Chondrocyte (in vitro differentiated cells): ENCODE measurements at regions not wholly inside any gene's neighbourhood (a gene's known extent, or its start where the extent isn't known, plus 50 kb on each side); places are given as distances from the start of the nearest gene placed in this dataset.

ENCODE experiments used
- DNase-seq: peaks from one replicate; pipeline ENCODE4 v3.0.0; 2021; ENCODE audit warnings: mixed read lengths, low spot score
- H3K27ac Mint-ChIP-seq: one replicate; pipeline ENCODE4 v1.8.0; 2021; ENCODE audit warnings: mild to moderate bottlenecking, moderate library complexity, mixed read lengths; ENCODE audit not compliant: unreplicated experiment
- H3K27me3 Mint-ChIP-seq: 2 replicates; pipeline ENCODE4 v1.8.0; 2021; ENCODE audit warnings: low read depth, mixed read lengths
- H3K36me3 Mint-ChIP-seq: 2 replicates; pipeline ENCODE4 v1.8.0; 2021; ENCODE audit warnings: low read depth, mixed read lengths
- H3K4me1 Mint-ChIP-seq: 2 replicates; pipeline ENCODE4 v1.8.0; 2021; ENCODE audit warnings: low read depth, mild to moderate bottlenecking, mixed read lengths
- H3K4me3 Mint-ChIP-seq: one replicate; pipeline ENCODE4 v1.8.0; 2021; ENCODE audit warnings: mild to moderate bottlenecking, moderate library complexity, mixed read lengths; ENCODE audit not compliant: unreplicated experiment
- H3K9me3 Mint-ChIP-seq: 2 replicates; pipeline ENCODE4 v1.8.0; 2021; ENCODE audit warnings: low read depth, mixed read lengths
- CTCF ChIP-seq: fragments of 200-600 bp; sonication (generic); IDR thresholded peaks from 2 replicates; pipeline ENCODE4 v1.5.0; 2021; ENCODE audit warnings: antibody characterized with exemption, mild to moderate bottlenecking, moderate library complexity

- Mint-ChIP-seq H3K27ac (no peak overlapping the region), H3K4me3 (no peak overlapping the region), H3K9me3 (peaks cover 3% of the 10 kb centered on the region), H3K36me3 (no peaks in the 10 kb centered on the region), H3K27me3 (peaks cover 3% of the 10 kb centered on the region), H3K4me1 (no peaks in the 10 kb centered on the region)
- DNase-seq = no peak
- TF ChIP-seq CTCF = no peak
Measured at GRCh38 chr3:176183181-176183580, 1014.1 kb downstream of the TBL1XR1 start.

- no peaks in the 10 kb centered on the region for H3K36me3 Mint-ChIP-seq
- H3K4me3 Mint-ChIP-seq = no peak overlapping the region
- H3K4me1 Mint-ChIP-seq = no peaks in the 10 kb centered on the region
- no peak for TF ChIP-seq CTCF
- no peak for DNase-seq
- H3K9me3 Mint-ChIP-seq = no peaks in the 10 kb centered on the region
- H3K27me3 Mint-ChIP-seq = no peaks in the 10 kb centered on the region
- H3K27ac Mint-ChIP-seq = no peak overlapping the region
Measured at GRCh38 chr3:176174060-176174459, 1023.2 kb downstream of the TBL1XR1 start.

GRCh38 chr3:176172492-176172891 lies 1024.8 kb downstream of the TBL1XR1 start:
- no peaks in the 10 kb centered on the region for H3K9me3 Mint-ChIP-seq
- no peaks in the 10 kb centered on the region for H3K27me3 Mint-ChIP-seq
- H3K4me3 Mint-ChIP-seq = no peak overlapping the region
- H3K4me1 Mint-ChIP-seq = no peaks in the 10 kb centered on the region
- no peaks in the 10 kb centered on the region for H3K36me3 Mint-ChIP-seq
- no peak for TF ChIP-seq CTCF
- DNase-seq = no peak
- no peak overlapping the region for H3K27ac Mint-ChIP-seq

GRCh38 chr3:176167272-176167671 lies 1030.0 kb downstream of the TBL1XR1 start:
- no peak overlapping the region for H3K4me3 Mint-ChIP-seq
- no peak for DNase-seq
- H3K9me3 Mint-ChIP-seq = peaks cover 6% of the 10 kb centered on the region
- H3K36me3 Mint-ChIP-seq = no peaks in the 10 kb centered on the region
- H3K4me1 Mint-ChIP-seq = no peaks in the 10 kb centered on the region
- H3K27me3 Mint-ChIP-seq = no peaks in the 10 kb centered on the region
- no peak overlapping the region for H3K27ac Mint-ChIP-seq
- TF ChIP-seq CTCF = no peak

GRCh38 chr3:176160997-176161396 lies 1036.3 kb downstream of the TBL1XR1 start:
- Mint-ChIP-seq H3K4me3 (no peak overlapping the region), H3K27ac (no peak overlapping the region), H3K9me3 (peaks cover 21% of the 10 kb centered on the region), H3K27me3 (no peaks in the 10 kb centered on the region), H3K4me1 (no peaks in the 10 kb centered on the region), H3K36me3 (no peaks in the 10 kb centered on the region)
- no peak for DNase-seq
- no peak for TF ChIP-seq CTCF
